ENCODE measurements at regions not wholly inside any gene's neighbourhood (a gene's known extent, or its start where the extent isn't known, plus 50 kb on each side); places are given as distances from the start of the nearest gene placed in this dataset.

- no peak for DNase-seq
Observed at GRCh38 chr1:117678246-117678977, 72.6 kb downstream of the TENT5C start.

GRCh38 chr1:117679299-117679698 lies 73.5 kb downstream of the TENT5C start:
- no peak for DNase-seq

GRCh38 chr1:117679868-117680267 lies 74.0 kb downstream of the TENT5C start:
- no peak for DNase-seq

GRCh38 chr1:117680316-117681002 lies 74.6 kb downstream of the TENT5C start:
- DNase-seq = no peak

- no peak for DNase-seq
Observed at GRCh38 chr1:117681093-117681900, 75.4 kb downstream of the TENT5C start.

- no peak for DNase-seq
Observed at GRCh38 chr1:117681901-117682250, 76.0 kb downstream of the TENT5C start.

GRCh38 chr1:117682372-117682771 lies 76.5 kb downstream of the TENT5C start:
- no peak for DNase-seq

GRCh38 chr1:117683571-117684285 lies 77.9 kb downstream of the TENT5C start:
- DNase-seq = no peak

GRCh38 chr1:117685936-117686806 lies 80.3 kb downstream of the TENT5C start:
- no peak for DNase-seq

- DNase-seq = no peak
Observed at GRCh38 chr1:117686907-117687306, 81.1 kb downstream of the TENT5C start.

GRCh38 chr1:117689997-117690625 lies 84.3 kb downstream of the TENT5C start:
- DNase-seq = no peak

GRCh38 chr1:117691942-117692341 lies 86.1 kb downstream of the TENT5C start:
- no peak for DNase-seq

GRCh38 chr1:117694543-117694942 lies 88.7 kb downstream of the TENT5C start:
- DNase-seq = no peak

- DNase-seq = no peak
Observed at GRCh38 chr1:117695796-117696490, 90.1 kb downstream of the TENT5C start.

GRCh38 chr1:117696561-117696960 lies 90.7 kb downstream of the TENT5C start:
- no peak for DNase-seq

GRCh38 chr1:117697220-117697781 lies 91.5 kb downstream of the TENT5C start:
- no peak for DNase-seq

- DNase-seq = no peak
Observed at GRCh38 chr1:117698398-117699160, 92.7 kb downstream of the TENT5C start.

GRCh38 chr1:117699953-117700352 lies 94.1 kb downstream of the TENT5C start:
- no peak for DNase-seq

- DNase-seq = no peak
Observed at GRCh38 chr1:117702654-117703053, 96.8 kb downstream of the TENT5C start.

GRCh38 chr1:117707371-117707770 lies 101.5 kb downstream of the TENT5C start:
- DNase-seq = no peak

Data from CD4-positive, alpha-beta T cell treated with Interleukin-10 for 1 hour (primary cell).